Breast epithelium (tissue), 4 donors: ENCODE measurements at regions not wholly inside any gene's neighbourhood (a gene's known extent, or its start where the extent isn't known, plus 50 kb on each side); places are given as distances from the start of the nearest gene placed in this dataset.

Source experiments
- DNase-seq, 2 donors: peaks; one replicate each; pipeline ENCODE4 v3.0.0-alpha.2; 2019; ENCODE audit warnings: low spot score in 2 of 2
- H3K27ac ChIP-seq, 2 donors: fragments of 200-600 bp; sonication (generic) in 1 of 2; one replicate each; pipeline ENCODE4 v1.5.1; 2016 to 2019; ENCODE audit warnings: mild to moderate bottlenecking in 1 of 2
- H3K27me3 ChIP-seq, 2 donors: fragments of 200-600 bp; sonication (generic) in 1 of 2; one replicate each; pipeline versions ENCODE4 v1.5.1 to v1.6.0; 2017 to 2019; ENCODE audit warnings: control low read depth in 1 of 2, mild to moderate bottlenecking in 1 of 2
- H3K36me3 ChIP-seq: fragments of 200-600 bp; one replicate; pipeline ENCODE4 v1.5.1; 2019
- H3K4me1 ChIP-seq, 2 donors: fragments of 200-600 bp; sonication (generic); one replicate each; pipeline ENCODE4 v1.5.1; 2016 to 2019; ENCODE audit warnings: control low read depth in 1 of 2
- H3K4me3 ChIP-seq, 3 donors: fragments of 200-600 bp; sonication (generic); 1 replicate in 2 of 3; 2 replicates in 1 of 3; pipeline ENCODE4 v1.5.1; 2016 to 2019; ENCODE audit warnings: mild to moderate bottlenecking in 3 of 3, moderate library complexity in 2 of 3
- H3K9me3 ChIP-seq, 2 donors: fragments of 200-600 bp; sonication (generic) in 1 of 2; one replicate each; pipeline ENCODE4 v1.5.1; 2016 to 2019; ENCODE audit warnings: control low read depth in 1 of 2
- CTCF ChIP-seq, 3 donors: fragments of 450-650 bp; IDR thresholded peaks; one replicate each; pipeline ENCODE4 v1.5.1; 2016 to 2017; ENCODE audit warnings: antibody characterized with exemption in 3 of 3, mild to moderate bottlenecking in 3 of 3, moderate library complexity in 3 of 3
- POLR2A ChIP-seq: fragments of 450-650 bp; IDR thresholded peaks from one replicate; pipeline ENCODE4 v1.6.1; 2016; ENCODE audit warnings: antibody characterized with exemption, mild to moderate bottlenecking, moderate library complexity
- POLR2AphosphoS5 ChIP-seq, 3 donors: sonication (generic); formaldehyde crosslinking; IDR thresholded peaks; one replicate each; pipeline ENCODE4 v1.6.1; 2017; ENCODE audit warnings: antibody characterized with exemption in 3 of 3
- intact Hi-C: fragments of 100-400 bp; cut with DNase I; formaldehyde crosslinking; loops from one replicate; pipeline ENCODE4 v1.15.1; 2023; ENCODE audit warnings: low total_unique reads

- no peak overlapping the region for H3K4me3 ChIP-seq
- intact Hi-C loops = no loop called here
- H3K27ac ChIP-seq = no peak overlapping the region
- H3K4me1 ChIP-seq = no peaks in the 10 kb centered on the region
- DNase-seq = no peak
- no peaks in the 10 kb centered on the region for H3K36me3 ChIP-seq
- H3K9me3 ChIP-seq = no peaks in the 10 kb centered on the region
- TF ChIP-seq POLR2AphosphoS5 (IDR thresholded peaks at IDR 0.05) (no peak), CTCF (IDR thresholded peaks at IDR 0.05) (no peak), POLR2A (no peak)
- H3K27me3 ChIP-seq = no peaks in the 10 kb centered on the region
Measured at GRCh38 chr5:124524552-124525232, 221.7 kb downstream of the ZNF608 start.

- TF ChIP-seq POLR2A (no peak), CTCF (IDR thresholded peaks at IDR 0.05) (no peak), POLR2AphosphoS5 (IDR thresholded peaks at IDR 0.05) (no peak)
- Histone ChIP-seq H3K27me3 (no peaks in the 10 kb centered on the region), H3K36me3 (no peaks in the 10 kb centered on the region), H3K27ac (no peak overlapping the region), H3K4me3 (no peak overlapping the region), H3K4me1 (no peaks in the 10 kb centered on the region), H3K9me3 (no peaks in the 10 kb centered on the region)
- intact Hi-C loops = no loop called here
- no peak for DNase-seq
Measured at GRCh38 chr5:124523897-124524296, 222.5 kb downstream of the ZNF608 start.

GRCh38 chr5:124522992-124523391 lies 223.4 kb downstream of the ZNF608 start:
- DNase-seq = no peak
- Histone ChIP-seq H3K36me3 (no peaks in the 10 kb centered on the region), H3K27ac (no peak overlapping the region), H3K4me3 (no peak overlapping the region), H3K9me3 (no peaks in the 10 kb centered on the region), H3K4me1 (no peaks in the 10 kb centered on the region), H3K27me3 (no peaks in the 10 kb centered on the region)
- TF ChIP-seq CTCF (IDR thresholded peaks at IDR 0.05) = no peak
- TF ChIP-seq POLR2A = no peak
- no peak for TF ChIP-seq POLR2AphosphoS5 (IDR thresholded peaks at IDR 0.05)
- intact Hi-C loops = no loop called here

- Histone ChIP-seq H3K27ac (no peak overlapping the region), H3K9me3 (no peaks in the 10 kb centered on the region), H3K27me3 (no peaks in the 10 kb centered on the region), H3K4me1 (no peaks in the 10 kb centered on the region), H3K4me3 (no peak overlapping the region), H3K36me3 (no peaks in the 10 kb centered on the region)
- no peak for DNase-seq
- intact Hi-C loops = no loop called here
- TF ChIP-seq POLR2AphosphoS5 (IDR thresholded peaks at IDR 0.05) (no peak), CTCF (IDR thresholded peaks at IDR 0.05) (no peak), POLR2A (no peak)
Measured at GRCh38 chr5:124521461-124522230, 224.8 kb downstream of the ZNF608 start.

- Histone ChIP-seq H3K27ac (no peak overlapping the region), H3K36me3 (no peaks in the 10 kb centered on the region), H3K4me3 (no peak overlapping the region), H3K4me1 (no peaks in the 10 kb centered on the region), H3K27me3 (no peaks in the 10 kb centered on the region), H3K9me3 (no peaks in the 10 kb centered on the region)
- DNase-seq = no peak
- intact Hi-C loops = no loop called here
- TF ChIP-seq POLR2A (no peak), CTCF (IDR thresholded peaks at IDR 0.05) (no peak), POLR2AphosphoS5 (IDR thresholded peaks at IDR 0.05) (no peak)
Measured at GRCh38 chr5:124519396-124519795, 227.0 kb downstream of the ZNF608 start.
